ENCODE measurements at regions not wholly inside any gene's neighbourhood (a gene's known extent, or its start where the extent isn't known, plus 50 kb on each side); places are given as distances from the start of the nearest gene placed in this dataset.
"Not testable (repeated sequence)": the region's sequence is repeated elsewhere in the genome, so short reads cannot be mapped to it uniquely, and the experiment has no call there.

DNA sequence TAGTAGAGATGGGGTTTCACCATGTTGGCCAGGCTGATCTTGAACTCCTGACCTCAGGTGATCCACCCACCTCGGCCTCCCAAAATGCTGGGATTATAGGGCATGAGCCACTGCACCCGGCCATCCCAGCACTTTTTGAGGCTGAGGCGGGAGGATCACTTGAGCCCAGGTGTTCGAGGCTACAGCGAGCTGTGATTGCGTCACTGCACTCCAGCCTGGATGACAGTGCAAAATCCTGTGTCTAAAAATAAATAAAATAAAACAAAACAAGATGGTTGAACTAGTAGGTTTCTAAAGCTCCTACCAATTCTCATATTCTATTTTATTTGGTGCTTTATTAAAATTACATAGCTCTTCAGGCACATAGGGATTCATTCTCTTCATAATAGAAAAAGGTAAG lies 890.3 kb upstream of the AUTS2 start:
- peaks cover 0 to 4% (median 0%) of the 10 kb centered on the region in 12 donors for H3K9me3 ChIP-seq
- H3K27ac ChIP-seq, result no peak overlapping the region
- H3K4me3 ChIP-seq, result no peak overlapping the region
- no peak for ATAC-seq
- no peaks in the 10 kb centered on the region for H3K4me1 ChIP-seq
- TF ChIP-seq, protein P1, sequence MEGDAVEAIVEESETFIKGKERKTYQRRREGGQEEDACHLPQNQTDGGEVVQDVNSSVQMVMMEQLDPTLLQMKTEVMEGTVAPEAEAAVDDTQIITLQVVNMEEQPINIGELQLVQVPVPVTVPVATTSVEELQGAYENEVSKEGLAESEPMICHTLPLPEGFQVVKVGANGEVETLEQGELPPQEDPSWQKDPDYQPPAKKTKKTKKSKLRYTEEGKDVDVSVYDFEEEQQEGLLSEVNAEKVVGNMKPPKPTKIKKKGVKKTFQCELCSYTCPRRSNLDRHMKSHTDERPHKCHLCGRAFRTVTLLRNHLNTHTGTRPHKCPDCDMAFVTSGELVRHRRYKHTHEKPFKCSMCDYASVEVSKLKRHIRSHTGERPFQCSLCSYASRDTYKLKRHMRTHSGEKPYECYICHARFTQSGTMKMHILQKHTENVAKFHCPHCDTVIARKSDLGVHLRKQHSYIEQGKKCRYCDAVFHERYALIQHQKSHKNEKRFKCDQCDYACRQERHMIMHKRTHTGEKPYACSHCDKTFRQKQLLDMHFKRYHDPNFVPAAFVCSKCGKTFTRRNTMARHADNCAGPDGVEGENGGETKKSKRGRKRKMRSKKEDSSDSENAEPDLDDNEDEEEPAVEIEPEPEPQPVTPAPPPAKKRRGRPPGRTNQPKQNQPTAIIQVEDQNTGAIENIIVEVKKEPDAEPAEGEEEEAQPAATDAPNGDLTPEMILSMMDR (IDR thresholded peaks at IDR 0.05), result no peak
- TF ChIP-seq POLR2A (IDR thresholded peaks at IDR 0.05), result no peak
- H3K36me3 ChIP-seq, result no peaks in the 10 kb centered on the region
- H3K27me3 ChIP-seq, result peaks cover 0 to 11% (median 0%) of the 10 kb centered on the region in 9 donors
- 90 to 97% (median 94%) methylated on average over 6 of the region's 6 CpGs for WGBS, 4 donors
- intact Hi-C loops (cut with DNase I), result no loop called here
- no peak for DNase-seq

DNA sequence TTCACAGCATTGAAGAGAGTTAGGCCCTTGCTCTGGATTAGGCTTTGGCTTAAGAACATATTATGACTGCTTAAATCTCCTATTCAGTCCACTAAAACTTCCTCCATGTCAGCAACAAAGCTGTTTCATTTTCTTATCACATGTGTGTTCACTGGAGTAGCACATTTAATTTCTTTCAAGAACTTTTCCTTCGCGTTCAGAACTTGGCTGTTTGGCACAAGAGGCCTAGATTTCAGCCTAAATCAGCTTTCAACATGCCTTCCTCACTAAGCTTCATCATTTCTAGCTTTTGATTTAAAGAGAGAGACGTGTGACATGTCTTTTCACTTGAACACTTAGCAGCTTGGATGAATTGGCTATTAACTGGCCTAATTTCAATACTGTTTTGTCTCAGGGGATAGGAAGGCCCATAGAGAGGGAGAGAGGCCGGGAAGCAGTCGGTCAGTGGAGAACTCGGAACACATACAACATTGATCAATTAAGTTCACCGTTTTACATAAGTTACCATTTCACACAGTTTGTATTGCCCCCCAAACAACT lies 885.2 kb upstream of the AUTS2 start:
- ATAC-seq, result no peak
- TF ChIP-seq POLR2A (IDR thresholded peaks at IDR 0.05), result no peak
- TF ChIP-seq, protein P1 (IDR thresholded peaks at IDR 0.05), result no peak
- no peak overlapping the region for H3K27ac ChIP-seq
- H3K27me3 ChIP-seq, result no peaks in the 10 kb centered on the region
- H3K4me1 ChIP-seq, result peaks cover 0 to 8% (median 1%) of the 10 kb centered on the region in 12 donors
- 74 to 81% (median 79%) methylated on average over 7 of the region's 7 CpGs for WGBS, 4 donors
- H3K4me3 ChIP-seq, result no peak overlapping the region
- intact Hi-C loops (cut with DNase I), result no loop called here
- H3K36me3 ChIP-seq, result no peaks in the 10 kb centered on the region
- H3K9me3 ChIP-seq, result peaks cover 0 to 4% (median 0%) of the 10 kb centered on the region in 12 donors
- DNase-seq, result no peak

DNA sequence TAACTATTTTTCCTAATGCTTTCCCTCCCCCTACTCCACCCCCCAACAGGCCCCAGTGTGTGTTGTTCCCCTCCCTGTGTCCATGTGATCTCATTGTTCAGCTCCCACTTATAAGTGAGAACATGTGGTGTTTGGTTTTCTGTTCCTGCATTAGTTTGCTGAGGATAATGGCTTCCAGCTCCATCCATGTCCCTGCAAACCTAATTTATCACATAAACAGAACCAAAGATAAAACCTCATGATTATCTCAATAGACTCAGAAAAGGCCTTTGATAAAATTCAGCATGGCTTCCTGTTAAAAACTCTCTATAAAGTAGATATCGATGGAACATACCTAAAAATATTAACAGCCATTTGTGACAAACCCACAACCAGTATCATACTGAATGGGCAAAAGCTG lies 884.1 kb upstream of the AUTS2 start:
- not testable (repeated sequence) for DNase-seq

DNA sequence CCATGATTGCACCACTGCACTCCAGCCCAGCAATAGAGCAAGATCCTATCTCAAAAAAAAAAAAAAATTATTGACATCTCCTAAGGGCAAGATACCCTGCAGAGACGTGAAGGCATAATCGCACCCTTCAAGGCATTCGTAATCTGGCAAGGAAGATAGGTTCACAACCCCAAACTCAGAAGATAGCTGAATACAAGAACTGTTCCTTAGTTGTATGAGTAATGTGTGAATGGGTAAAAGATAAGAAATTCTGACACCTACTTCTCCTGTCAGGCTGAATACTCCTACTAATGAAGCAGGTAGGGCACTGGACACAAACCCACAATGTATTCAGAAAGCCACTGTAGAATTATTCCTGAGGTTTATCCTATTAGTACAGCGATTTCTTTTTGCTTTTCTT lies 882.4 kb upstream of the AUTS2 start:
- no peak for DNase-seq
- WGBS, 4 donors, result 43 to 90% (median 87%) methylated on average over 4 of the region's 4 CpGs
- no peak overlapping the region for H3K27ac ChIP-seq
- H3K9me3 ChIP-seq, result peaks cover 0 to 10% (median 0%) of the 10 kb centered on the region in 12 donors
- ATAC-seq, result no peak
- peaks cover 0 to 12% (median 3%) of the 10 kb centered on the region in 12 donors for H3K4me1 ChIP-seq
- TF ChIP-seq POLR2A (IDR thresholded peaks at IDR 0.05), result no peak
- TF ChIP-seq, protein P1 (IDR thresholded peaks at IDR 0.05), result no peak
- no peak overlapping the region for H3K4me3 ChIP-seq
- intact Hi-C loops (cut with DNase I), result no loop called here
- H3K36me3 ChIP-seq, result no peaks in the 10 kb centered on the region
- no peaks in the 10 kb centered on the region for H3K27me3 ChIP-seq

More for the DNA sequence above, 884.1 kb upstream of the AUTS2 start:
- H3K27me3 ChIP-seq; H3K27ac ChIP-seq; H3K4me3 ChIP-seq; H3K36me3 ChIP-seq; intact Hi-C loops (cut with DNase I); H3K9me3 ChIP-seq; ATAC-seq: not testable (repeated sequence)
- peaks cover 0 to 12% (median 3%) of the 10 kb centered on the region in 12 donors for H3K4me1 ChIP-seq
- 59 to 72% (median 65%) methylated on average over 1 of the region's 1 CpG for WGBS, 4 donors

DNA sequence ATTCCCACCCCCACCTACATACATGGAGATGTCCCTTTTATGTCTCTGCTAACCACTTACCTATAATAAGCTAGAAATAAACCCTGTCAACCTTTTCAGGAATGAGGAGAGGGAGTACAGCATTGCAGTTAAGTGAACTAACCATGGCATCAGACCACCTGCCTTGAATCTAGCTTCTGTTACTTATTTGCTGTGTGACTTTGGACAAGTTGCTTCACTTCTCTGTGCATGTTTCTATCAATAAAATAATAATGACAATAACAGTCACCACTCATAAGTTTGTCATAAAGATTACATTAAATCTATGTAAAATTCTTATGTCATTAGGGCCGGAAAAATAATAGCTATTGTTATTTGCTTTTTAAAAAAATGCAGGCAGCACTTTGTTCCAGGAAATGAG lies 881.1 kb upstream of the AUTS2 start:
- DNase-seq (no peak), ATAC-seq (no peak)
- intact Hi-C loops (cut with DNase I), result no loop called here
- 53 to 71% (median 65%) methylated on average over 1 of the region's 1 CpG for WGBS, 4 donors
- Histone ChIP-seq H3K27ac (no peak overlapping the region), H3K4me1 (peaks cover 0 to 12% (median 3%) of the 10 kb centered on the region in 12 donors), H3K27me3 (no peaks in the 10 kb centered on the region), H3K36me3 (no peaks in the 10 kb centered on the region), H3K4me3 (no peak overlapping the region), H3K9me3 (peaks cover 0 to 10% (median 0%) of the 10 kb centered on the region in 12 donors)
- TF ChIP-seq, protein P1 (IDR thresholded peaks at IDR 0.05), result no peak
- no peak for TF ChIP-seq POLR2A (IDR thresholded peaks at IDR 0.05)
